ENCODE measurements at regions not wholly inside any gene's neighbourhood (a gene's known extent, or its start where the extent isn't known, plus 50 kb on each side); places are given as distances from the start of the nearest gene placed in this dataset.

- TF ChIP-seq CTCF (IDR thresholded peaks at IDR 0.05 in 8 of 11, conservative IDR thresholded peaks at IDR 0.05 in 3 of 11): no peak
- TF ChIP-seq POLR2A (IDR thresholded peaks at IDR 0.05): no peak
- TF ChIP-seq POLR2AphosphoS5 (IDR thresholded peaks at IDR 0.05): no peak
Measured at GRCh38 chr12:91874086-91874865, 271.4 kb downstream of the BTG1 start.
